ENCODE measurements at regions not wholly inside any gene's neighbourhood (a gene's known extent, or its start where the extent isn't known, plus 50 kb on each side); places are given as distances from the start of the nearest gene placed in this dataset.

DNA sequence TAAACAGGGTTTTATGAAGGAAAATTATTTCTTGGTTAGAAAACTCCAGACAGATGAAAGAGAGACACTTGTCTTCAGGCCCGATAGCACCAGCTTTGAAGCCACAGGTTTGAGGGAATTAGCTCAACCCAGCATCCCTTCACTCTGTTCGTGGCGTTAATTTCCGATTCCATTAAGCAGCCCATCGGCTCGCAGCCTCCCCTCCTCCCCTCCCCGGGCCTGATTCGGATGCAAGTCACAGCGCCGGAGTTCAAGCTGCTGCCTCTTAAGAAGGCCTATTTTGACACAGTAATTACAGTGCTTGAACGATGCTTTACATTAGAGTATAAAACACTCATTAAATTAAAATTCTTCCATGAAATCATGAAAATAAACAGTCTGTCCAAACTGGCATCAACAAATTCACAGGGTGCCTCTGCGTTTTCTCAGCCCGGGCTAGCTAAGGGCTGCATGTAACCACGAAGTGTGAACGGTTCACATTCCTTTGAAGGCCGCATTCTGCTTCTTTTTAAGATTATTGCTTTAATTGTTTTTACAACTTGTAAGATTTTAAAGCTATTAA, 145.8 kb downstream of the DICER1 start:
- Mint-ChIP-seq H3K9me3 (no peaks in the 10 kb centered on the region), H3K36me3 (ENCODE audit: insufficient read depth) (peaks cover 2% of the 10 kb centered on the region), H3K27ac (ENCODE audit: low read depth) (no peak overlapping the region), H3K4me1 (no peaks in the 10 kb centered on the region), H3K4me3 (no peak overlapping the region), H3K27me3 (peaks cover 50% of the 10 kb centered on the region)
- no peak for ATAC-seq (replicated peaks; ENCODE audit: extremely low read depth, poor library complexity, severe bottlenecking)
- DNase-seq (ENCODE audit: low spot score in 2 of 2) = no peak

DNA sequence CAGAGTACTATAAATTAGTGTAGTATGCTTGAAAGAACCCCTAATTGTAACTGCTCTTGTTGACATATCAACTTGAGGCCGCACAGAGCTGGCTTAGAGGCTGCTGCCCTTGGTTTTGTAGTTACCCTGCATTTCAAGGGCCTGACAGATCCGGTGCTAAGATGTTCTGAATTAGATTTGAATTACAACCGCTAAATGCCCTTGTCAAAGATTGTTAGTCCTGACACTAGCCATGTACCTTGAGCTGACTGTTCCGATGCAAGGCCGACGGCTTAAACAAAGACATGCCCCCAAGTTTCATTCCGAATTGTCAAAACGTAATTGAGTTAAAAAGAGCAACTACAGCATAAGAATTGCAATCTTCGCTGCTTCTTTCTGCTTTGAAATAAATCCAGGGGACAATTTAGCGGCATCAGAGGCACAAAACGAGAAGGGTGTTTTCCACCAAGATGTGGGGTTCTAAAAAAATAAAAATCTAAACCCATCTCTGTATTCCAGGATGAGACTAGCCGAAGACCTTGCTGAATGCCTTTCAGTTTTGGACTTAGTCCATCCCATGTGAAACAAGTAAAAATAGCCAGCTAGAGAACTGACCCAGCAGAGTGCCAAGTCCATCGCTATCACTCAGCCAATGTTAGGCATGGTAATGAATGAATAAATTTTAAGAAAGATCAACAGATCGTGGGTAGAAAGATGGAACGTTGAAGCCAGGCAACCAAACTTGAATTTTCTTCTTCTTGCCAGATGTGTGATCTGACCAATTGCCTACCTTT, 148.7 kb downstream of the DICER1 start:
- peaks cover 2% of the 10 kb centered on the region for H3K36me3 Mint-ChIP-seq (ENCODE audit: insufficient read depth)
- H3K27me3 Mint-ChIP-seq = peaks cover 61% of the 10 kb centered on the region

DNA sequence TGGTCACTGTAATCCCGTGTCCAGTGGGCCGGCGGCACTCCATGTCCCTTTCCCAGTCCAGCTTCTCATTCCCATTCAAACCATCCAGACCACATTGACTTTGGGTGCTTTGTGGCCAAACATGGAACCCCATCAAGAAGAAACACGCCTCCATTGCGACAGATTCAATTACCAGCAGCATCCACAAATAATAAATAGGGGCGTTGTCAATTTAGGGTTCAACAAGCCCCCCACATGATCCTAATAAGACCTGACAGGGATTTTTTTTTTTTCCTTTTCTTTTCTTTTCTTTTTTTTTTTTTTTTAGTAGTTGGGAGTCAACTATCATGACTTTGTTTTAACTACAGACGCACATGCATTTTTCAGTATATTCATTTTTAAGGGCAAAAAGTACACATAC, 149.4 kb downstream of the DICER1 start:
- Mint-ChIP-seq H3K27ac (ENCODE audit: low read depth) (no peak overlapping the region), H3K27me3 (peaks cover 54% of the 10 kb centered on the region), H3K36me3 (ENCODE audit: insufficient read depth) (peaks cover 2% of the 10 kb centered on the region), H3K4me3 (no peak overlapping the region), H3K9me3 (no peaks in the 10 kb centered on the region), H3K4me1 (no peaks in the 10 kb centered on the region)
- no peak for DNase-seq (ENCODE audit: low spot score in 2 of 2)
- ATAC-seq (replicated peaks; ENCODE audit: extremely low read depth, poor library complexity, severe bottlenecking) = no peak

More for the DNA sequence above, 148.7 kb downstream of the DICER1 start:
- Mint-ChIP-seq H3K4me1 (no peaks in the 10 kb centered on the region), H3K27ac (ENCODE audit: low read depth) (no peak overlapping the region), H3K4me3 (no peak overlapping the region), H3K9me3 (no peaks in the 10 kb centered on the region)
- no peak for ATAC-seq (replicated peaks; ENCODE audit: extremely low read depth, poor library complexity, severe bottlenecking)
- DNase-seq (ENCODE audit: low spot score in 2 of 2) = no peak

DNA sequence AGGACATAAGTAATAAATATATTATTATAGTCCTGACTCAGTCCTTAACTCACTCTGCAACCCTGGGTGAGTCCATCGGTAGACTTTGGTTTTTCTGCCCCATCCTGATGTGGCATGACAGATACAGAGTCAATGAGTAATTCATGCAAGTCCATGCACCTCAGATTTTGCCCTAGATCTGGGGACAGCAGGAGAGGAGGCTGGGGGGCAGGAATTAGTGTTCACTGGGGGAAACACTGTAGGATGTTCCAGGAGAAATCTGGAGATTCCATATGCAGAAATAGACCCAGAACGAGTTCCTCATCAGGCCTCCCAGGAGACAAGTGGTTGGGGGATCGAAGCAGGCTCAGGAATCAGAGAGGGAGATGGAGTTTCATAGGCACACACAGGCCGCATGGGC, 150.8 kb downstream of the DICER1 start:
- ATAC-seq (replicated peaks; ENCODE audit: extremely low read depth, poor library complexity, severe bottlenecking) = no peak
- Mint-ChIP-seq H3K36me3 (ENCODE audit: insufficient read depth) (peaks cover 2% of the 10 kb centered on the region), H3K9me3 (no peaks in the 10 kb centered on the region), H3K27ac (ENCODE audit: low read depth) (no peak overlapping the region), H3K27me3 (peaks cover 47% of the 10 kb centered on the region), H3K4me3 (no peak overlapping the region), H3K4me1 (no peaks in the 10 kb centered on the region)
- no peak for DNase-seq (ENCODE audit: low spot score in 2 of 2)

DNA sequence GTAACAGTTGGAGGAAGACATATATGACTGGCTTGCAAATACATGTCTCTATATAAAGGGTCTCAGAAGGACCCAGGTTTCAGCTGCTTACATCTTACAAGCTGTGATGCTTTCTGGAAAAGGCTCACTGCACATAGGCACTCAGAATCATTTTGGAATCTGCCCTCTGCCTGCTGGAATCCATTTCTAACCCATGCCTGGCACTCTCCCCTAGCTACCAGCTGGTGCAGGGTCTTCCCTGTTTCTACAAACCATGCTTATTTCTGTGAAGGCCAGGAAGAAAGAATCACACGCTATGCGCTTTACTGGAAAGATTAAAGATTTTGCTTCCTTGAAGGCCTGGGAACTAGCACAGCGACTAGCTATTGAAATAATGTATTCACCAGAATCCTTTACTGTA, 151.3 kb downstream of the DICER1 start:
- no peaks in the 10 kb centered on the region for H3K4me1 Mint-ChIP-seq
- no peak overlapping the region for H3K27ac Mint-ChIP-seq (ENCODE audit: low read depth)
- H3K4me3 Mint-ChIP-seq = no peak overlapping the region
- ATAC-seq (replicated peaks; ENCODE audit: extremely low read depth, poor library complexity, severe bottlenecking) (no peak), DNase-seq (ENCODE audit: low spot score in 2 of 2) (no peak)
- no peaks in the 10 kb centered on the region for H3K9me3 Mint-ChIP-seq
- H3K36me3 Mint-ChIP-seq (ENCODE audit: insufficient read depth) = peaks cover 2% of the 10 kb centered on the region
- peaks cover 47% of the 10 kb centered on the region for H3K27me3 Mint-ChIP-seq

DNA sequence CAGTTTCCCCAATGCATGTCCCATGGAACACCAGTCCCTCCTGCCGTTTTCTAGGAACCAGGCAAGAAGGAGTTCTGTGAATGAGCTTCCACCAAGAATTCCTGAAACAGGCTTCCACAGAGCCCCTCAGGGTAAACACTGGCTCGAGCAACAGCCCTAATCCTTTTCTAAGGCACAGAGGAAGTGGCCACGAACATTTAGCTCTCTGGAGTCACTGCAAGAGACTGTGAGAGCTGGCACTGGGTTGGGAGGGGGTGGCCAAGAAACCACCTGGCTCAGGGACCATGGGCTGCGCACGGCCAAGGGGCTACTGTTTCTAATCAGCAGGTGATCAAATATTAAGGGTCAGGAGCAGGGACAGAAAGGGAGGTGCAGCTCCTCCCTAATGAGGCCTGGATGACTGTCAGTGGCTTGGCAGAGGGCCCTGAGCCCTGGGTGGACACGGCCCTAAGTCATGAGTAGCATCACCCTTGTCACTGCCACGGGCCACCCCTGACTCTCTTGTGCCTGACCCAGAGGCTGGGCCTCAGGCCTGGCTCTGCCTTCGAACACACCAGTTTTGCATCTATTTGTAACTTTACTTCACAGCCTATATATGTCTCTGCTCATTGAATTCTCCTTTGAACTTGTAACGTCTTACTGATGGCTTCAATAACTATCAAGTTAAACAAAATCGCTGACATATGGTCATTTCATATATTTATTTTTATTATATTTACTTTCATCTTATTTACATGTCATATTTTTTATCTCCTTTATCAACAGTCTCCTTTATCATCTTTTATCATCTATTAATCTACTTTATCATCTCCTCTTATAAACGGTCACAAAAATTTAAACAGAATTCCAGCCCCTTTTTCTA, 154.0 kb downstream of the DICER1 start:
- H3K27me3 Mint-ChIP-seq = peaks cover 47% of the 10 kb centered on the region
- H3K4me1 Mint-ChIP-seq = no peaks in the 10 kb centered on the region
- no peak for ATAC-seq (replicated peaks; ENCODE audit: extremely low read depth, poor library complexity, severe bottlenecking)
- no peaks in the 10 kb centered on the region for H3K9me3 Mint-ChIP-seq
- peaks cover 2% of the 10 kb centered on the region for H3K36me3 Mint-ChIP-seq (ENCODE audit: insufficient read depth)
- H3K4me3 Mint-ChIP-seq = no peak overlapping the region
- H3K27ac Mint-ChIP-seq (ENCODE audit: low read depth) = no peak overlapping the region
- no peak for DNase-seq (ENCODE audit: low spot score in 2 of 2)

DNA sequence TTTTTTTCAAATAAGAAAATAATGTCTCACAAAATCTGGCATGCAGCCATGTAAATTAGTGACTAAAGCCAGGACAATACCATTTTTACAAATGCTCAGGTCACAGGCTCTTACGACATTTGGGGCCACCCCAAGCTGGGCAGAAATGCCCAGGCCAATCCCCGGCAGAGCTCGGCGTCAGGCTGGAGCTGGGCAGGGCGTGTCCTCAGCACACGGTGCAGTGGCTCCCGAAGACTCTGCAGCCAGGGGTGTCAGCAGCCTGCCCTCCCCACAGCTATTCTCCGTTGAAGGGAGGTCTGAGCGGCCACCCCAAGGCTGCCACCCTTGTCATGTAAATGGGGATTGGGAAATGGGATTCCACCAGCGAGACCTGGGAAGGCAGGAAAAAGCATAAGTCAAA, 158.6 kb downstream of the DICER1 start:
- Mint-ChIP-seq H3K36me3 (ENCODE audit: insufficient read depth) (no peaks in the 10 kb centered on the region), H3K9me3 (no peaks in the 10 kb centered on the region), H3K4me3 (no peak overlapping the region), H3K27me3 (peaks cover 47% of the 10 kb centered on the region), H3K4me1 (no peaks in the 10 kb centered on the region), H3K27ac (ENCODE audit: low read depth) (no peak overlapping the region)
- DNase-seq (ENCODE audit: low spot score in 2 of 2) (no peak), ATAC-seq (replicated peaks; ENCODE audit: extremely low read depth, poor library complexity, severe bottlenecking) (no peak)

DNA sequence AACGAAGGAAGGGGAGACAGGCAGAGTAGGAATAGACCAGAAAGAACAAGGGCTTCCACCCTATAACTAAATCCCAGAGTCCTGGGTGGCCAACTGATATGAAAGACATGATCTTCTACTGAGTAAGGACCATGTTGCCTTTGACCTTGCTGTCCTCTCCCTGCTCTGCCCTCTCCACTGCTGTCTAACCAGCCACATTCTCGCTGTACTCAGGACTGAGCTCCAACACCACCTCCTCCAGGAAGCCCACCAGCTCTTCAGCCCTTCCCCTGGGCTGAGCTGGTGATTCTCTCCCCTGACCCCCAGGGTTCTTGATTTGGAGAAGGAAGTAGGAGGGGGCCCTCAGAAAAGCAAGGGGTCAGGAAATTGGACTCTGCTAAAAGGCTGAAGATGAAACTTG, 159.2 kb downstream of the DICER1 start:
- Mint-ChIP-seq H3K4me1 (no peaks in the 10 kb centered on the region), H3K36me3 (ENCODE audit: insufficient read depth) (no peaks in the 10 kb centered on the region), H3K4me3 (no peak overlapping the region), H3K27me3 (peaks cover 47% of the 10 kb centered on the region), H3K9me3 (no peaks in the 10 kb centered on the region), H3K27ac (ENCODE audit: low read depth) (no peak overlapping the region)
- DNase-seq (ENCODE audit: low spot score in 2 of 2) = no peak
- ATAC-seq (replicated peaks; ENCODE audit: extremely low read depth, poor library complexity, severe bottlenecking) = no peak

DNA sequence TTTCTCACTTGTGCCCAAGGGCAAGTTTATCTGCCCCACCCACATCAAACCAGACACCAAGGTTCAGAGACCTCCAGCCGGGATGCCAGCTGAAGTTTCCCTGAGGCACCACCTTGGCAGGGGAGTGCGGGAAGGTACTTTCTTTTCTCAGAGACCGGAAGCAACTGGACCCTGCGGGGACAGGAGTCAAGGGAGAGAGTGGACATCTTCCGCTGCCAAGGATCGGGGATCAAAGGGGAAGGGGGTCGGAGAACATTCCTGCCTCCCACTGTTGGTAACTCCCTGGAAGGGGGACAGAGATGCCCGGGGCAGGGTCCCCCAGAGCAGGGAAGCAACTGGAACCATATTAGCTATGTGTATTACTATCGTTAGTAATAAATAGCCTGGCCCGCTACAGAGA, 161.8 kb downstream of the DICER1 start:
- H3K27me3 Mint-ChIP-seq = peaks cover 65% of the 10 kb centered on the region
- DNase-seq (ENCODE audit: low spot score in 2 of 2) = no peak
- no peaks in the 10 kb centered on the region for H3K36me3 Mint-ChIP-seq (ENCODE audit: insufficient read depth)
- H3K4me3 Mint-ChIP-seq = no peak overlapping the region
- H3K4me1 Mint-ChIP-seq = no peaks in the 10 kb centered on the region
- H3K9me3 Mint-ChIP-seq = no peaks in the 10 kb centered on the region
- no peak overlapping the region for H3K27ac Mint-ChIP-seq (ENCODE audit: low read depth)
- ATAC-seq (replicated peaks; ENCODE audit: extremely low read depth, poor library complexity, severe bottlenecking) = no peak

DNA sequence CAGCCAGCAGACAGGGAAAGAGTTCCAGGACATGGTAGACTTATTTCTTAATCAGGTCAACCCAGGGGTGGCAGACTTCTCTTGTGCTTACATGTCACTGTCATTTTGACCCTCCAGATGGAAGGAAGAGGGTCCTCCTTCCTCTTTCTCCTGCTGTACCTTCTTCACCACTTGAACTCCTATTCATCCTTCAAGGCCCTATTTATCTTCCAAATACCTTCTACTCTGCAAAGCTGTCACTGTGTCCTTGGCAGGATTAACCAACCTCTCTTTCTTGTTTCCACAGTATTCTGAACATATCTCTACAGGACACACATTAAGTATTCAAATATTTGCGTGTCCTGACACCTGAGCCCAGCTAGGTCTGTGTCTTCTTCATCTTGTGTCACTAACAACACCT, 163.1 kb downstream of the DICER1 start:
- H3K27ac Mint-ChIP-seq (ENCODE audit: low read depth) = no peak overlapping the region
- H3K4me1 Mint-ChIP-seq = no peaks in the 10 kb centered on the region
- DNase-seq (ENCODE audit: low spot score in 2 of 2) = no peak
- H3K4me3 Mint-ChIP-seq = no peak overlapping the region
- no peak for ATAC-seq (replicated peaks; ENCODE audit: extremely low read depth, poor library complexity, severe bottlenecking)
- H3K27me3 Mint-ChIP-seq = peaks cover 67% of the 10 kb centered on the region
- no peaks in the 10 kb centered on the region for H3K36me3 Mint-ChIP-seq (ENCODE audit: insufficient read depth)
- no peaks in the 10 kb centered on the region for H3K9me3 Mint-ChIP-seq

DNA sequence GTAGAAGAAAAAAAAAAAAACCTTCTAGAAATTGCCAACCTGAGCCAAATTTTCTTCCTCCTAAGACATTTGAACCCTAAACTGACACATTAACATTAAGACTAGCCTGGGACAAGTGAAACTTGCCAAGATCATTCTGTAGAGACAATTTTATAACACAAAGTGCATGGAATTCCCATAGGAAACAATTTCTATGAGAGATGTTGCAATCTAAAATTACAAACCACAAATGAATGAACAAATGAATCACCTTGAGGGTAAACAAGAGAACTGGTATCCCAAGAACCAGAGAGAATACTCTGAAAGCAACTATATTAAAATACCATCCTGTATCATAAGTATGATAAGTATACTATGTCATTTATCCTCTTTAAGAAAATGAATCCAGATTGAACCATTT, 165.3 kb downstream of the DICER1 start:
- peaks cover 51% of the 10 kb centered on the region for H3K27me3 Mint-ChIP-seq
- no peak for DNase-seq (ENCODE audit: low spot score in 2 of 2)
- ATAC-seq (replicated peaks; ENCODE audit: extremely low read depth, poor library complexity, severe bottlenecking) = no peak
- H3K9me3 Mint-ChIP-seq = peaks cover 6% of the 10 kb centered on the region
- no peak overlapping the region for H3K27ac Mint-ChIP-seq (ENCODE audit: low read depth)
- H3K36me3 Mint-ChIP-seq (ENCODE audit: insufficient read depth) = no peaks in the 10 kb centered on the region
- no peaks in the 10 kb centered on the region for H3K4me1 Mint-ChIP-seq
- H3K4me3 Mint-ChIP-seq = no peak overlapping the region

DNA sequence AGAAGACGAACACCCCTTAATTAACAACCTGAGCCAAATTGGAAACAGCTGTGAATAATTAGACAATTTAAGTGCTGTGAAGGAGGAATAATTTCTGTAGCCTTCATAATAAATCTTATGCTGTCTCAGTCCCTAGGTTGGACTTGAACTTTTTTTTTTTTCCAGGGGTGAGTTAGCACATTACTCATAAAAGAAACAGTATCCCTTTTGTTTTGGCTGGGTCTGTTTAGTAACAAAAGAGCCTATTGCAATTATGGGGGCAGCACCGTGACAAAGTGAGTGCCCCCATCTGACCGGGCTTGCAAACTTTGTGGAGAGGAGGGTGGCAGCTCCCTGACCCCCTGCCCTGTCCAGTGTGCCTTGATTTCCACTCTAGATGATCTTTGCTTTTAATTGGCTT, 167.4 kb downstream of the DICER1 start:
- no peaks in the 10 kb centered on the region for H3K4me1 Mint-ChIP-seq
- H3K4me3 Mint-ChIP-seq = no peak overlapping the region
- H3K27me3 Mint-ChIP-seq = peaks cover 42% of the 10 kb centered on the region
- peaks cover 6% of the 10 kb centered on the region for H3K9me3 Mint-ChIP-seq
- DNase-seq (ENCODE audit: low spot score in 2 of 2) (no peak), ATAC-seq (replicated peaks; ENCODE audit: extremely low read depth, poor library complexity, severe bottlenecking) (no peak)
- H3K27ac Mint-ChIP-seq (ENCODE audit: low read depth) = no peak overlapping the region
- no peaks in the 10 kb centered on the region for H3K36me3 Mint-ChIP-seq (ENCODE audit: insufficient read depth)

DNA sequence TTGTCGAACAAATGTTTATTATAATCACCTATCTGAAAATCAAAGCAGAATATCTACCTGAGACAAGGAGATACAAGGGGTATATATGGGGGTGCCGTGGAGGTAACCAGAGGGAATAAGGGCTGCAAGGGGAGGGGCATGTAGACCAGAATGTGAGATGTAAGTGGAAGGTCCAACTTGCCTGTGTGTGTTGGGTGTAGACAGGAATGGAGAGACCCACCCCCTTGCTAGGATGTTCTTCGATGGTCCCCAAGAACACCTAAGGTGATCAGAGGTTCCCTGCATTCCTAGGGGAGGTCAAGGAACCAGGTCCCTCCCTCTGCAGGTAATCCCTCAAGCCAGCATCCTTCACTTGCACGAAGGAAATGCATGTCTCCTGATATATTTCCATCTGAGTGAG, 167.9 kb downstream of the DICER1 start:
- peaks cover 44% of the 10 kb centered on the region for H3K27me3 Mint-ChIP-seq
- ATAC-seq (replicated peaks; ENCODE audit: extremely low read depth, poor library complexity, severe bottlenecking) (no peak), DNase-seq (ENCODE audit: low spot score in 2 of 2) (no peak)
- H3K4me3 Mint-ChIP-seq = no peak overlapping the region
- H3K27ac Mint-ChIP-seq (ENCODE audit: low read depth) = no peak overlapping the region
- H3K9me3 Mint-ChIP-seq = peaks cover 6% of the 10 kb centered on the region
- no peaks in the 10 kb centered on the region for H3K4me1 Mint-ChIP-seq
- H3K36me3 Mint-ChIP-seq (ENCODE audit: insufficient read depth) = no peaks in the 10 kb centered on the region
